ENCODE measurements at regions not wholly inside any gene's neighbourhood (a gene's known extent, or its start where the extent isn't known, plus 50 kb on each side); places are given as distances from the start of the nearest gene placed in this dataset.

DNA sequence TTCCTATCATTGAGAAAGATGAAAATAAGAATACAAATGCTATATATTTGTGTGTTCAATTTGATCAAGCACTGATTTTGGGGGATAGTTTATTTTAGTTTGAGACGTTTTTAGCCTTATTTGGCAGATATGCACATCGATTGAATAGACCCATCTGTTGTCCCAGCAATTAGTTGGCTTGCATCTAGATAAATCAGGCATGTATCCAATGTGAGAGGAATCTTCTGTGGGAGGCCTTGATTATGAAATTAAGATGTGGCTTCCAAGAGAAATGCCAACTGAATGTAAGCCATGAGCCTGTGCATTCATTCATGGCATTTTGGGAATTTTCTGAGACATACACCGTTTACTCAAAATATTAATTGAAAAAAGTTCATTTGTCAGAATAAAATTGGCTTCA, 623.1 kb downstream of the TECRL start:
- no peak for DNase-seq (ENCODE audit: insufficient read length, low spot score, missing footprints)
- H3K79me2 ChIP-seq (ENCODE audit: insufficient read depth, low read length): no peaks in the 10 kb centered on the region
- H3K4me2 ChIP-seq (ENCODE audit: insufficient read depth, low read length): no peak overlapping the region
- TF ChIP-seq, protein P1, sequence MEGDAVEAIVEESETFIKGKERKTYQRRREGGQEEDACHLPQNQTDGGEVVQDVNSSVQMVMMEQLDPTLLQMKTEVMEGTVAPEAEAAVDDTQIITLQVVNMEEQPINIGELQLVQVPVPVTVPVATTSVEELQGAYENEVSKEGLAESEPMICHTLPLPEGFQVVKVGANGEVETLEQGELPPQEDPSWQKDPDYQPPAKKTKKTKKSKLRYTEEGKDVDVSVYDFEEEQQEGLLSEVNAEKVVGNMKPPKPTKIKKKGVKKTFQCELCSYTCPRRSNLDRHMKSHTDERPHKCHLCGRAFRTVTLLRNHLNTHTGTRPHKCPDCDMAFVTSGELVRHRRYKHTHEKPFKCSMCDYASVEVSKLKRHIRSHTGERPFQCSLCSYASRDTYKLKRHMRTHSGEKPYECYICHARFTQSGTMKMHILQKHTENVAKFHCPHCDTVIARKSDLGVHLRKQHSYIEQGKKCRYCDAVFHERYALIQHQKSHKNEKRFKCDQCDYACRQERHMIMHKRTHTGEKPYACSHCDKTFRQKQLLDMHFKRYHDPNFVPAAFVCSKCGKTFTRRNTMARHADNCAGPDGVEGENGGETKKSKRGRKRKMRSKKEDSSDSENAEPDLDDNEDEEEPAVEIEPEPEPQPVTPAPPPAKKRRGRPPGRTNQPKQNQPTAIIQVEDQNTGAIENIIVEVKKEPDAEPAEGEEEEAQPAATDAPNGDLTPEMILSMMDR (IDR thresholded peaks at IDR 0.05; ENCODE audit: extremely low read depth, low read depth, low read length): no peak
- no peaks in the 10 kb centered on the region for H3K27me3 ChIP-seq (ENCODE audit: insufficient read depth, low read length)
- no peak overlapping the region for H3K4me3 ChIP-seq (ENCODE audit: insufficient read depth, low read length)
- no peaks in the 10 kb centered on the region for H3K9me3 ChIP-seq (ENCODE audit: low read depth, low read length)
- H3K4me1 ChIP-seq (ENCODE audit: insufficient read depth, low read length): no peaks in the 10 kb centered on the region
- H4K20me1 ChIP-seq (ENCODE audit: insufficient read depth, low read length): no peaks in the 10 kb centered on the region
- no peak overlapping the region for H2AFZ ChIP-seq (ENCODE audit: low read length)
- H3K36me3 ChIP-seq (ENCODE audit: insufficient read depth, low read length): no peaks in the 10 kb centered on the region
- no peak overlapping the region for H3K27ac ChIP-seq (ENCODE audit: low read depth, low read length)

DNA sequence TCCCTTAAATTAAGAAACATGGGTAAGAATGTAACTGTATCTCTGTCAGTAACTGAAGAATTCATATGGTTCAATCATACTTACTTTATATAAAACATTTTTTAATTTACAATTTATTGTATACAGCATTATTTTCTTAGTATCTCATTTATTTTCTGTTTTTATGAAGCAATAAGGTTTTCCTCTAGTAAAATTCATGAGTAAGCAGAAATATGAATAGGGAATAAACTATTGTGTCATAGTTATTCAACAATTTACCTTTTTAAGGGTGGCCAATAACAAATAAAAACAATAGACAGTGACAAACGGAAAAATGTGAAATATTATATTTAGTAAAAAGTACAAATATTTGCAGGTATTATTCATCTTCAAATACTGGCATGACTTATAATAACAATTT, 624.4 kb downstream of the TECRL start:
- DNase-seq (ENCODE audit: insufficient read length, low spot score, missing footprints): no peak
- no peaks in the 10 kb centered on the region for H4K20me1 ChIP-seq (ENCODE audit: insufficient read depth, low read length)
- H3K36me3 ChIP-seq (ENCODE audit: insufficient read depth, low read length): no peaks in the 10 kb centered on the region
- TF ChIP-seq, protein P1 (IDR thresholded peaks at IDR 0.05; ENCODE audit: extremely low read depth, low read depth, low read length): no peak
- no peak overlapping the region for H3K4me2 ChIP-seq (ENCODE audit: insufficient read depth, low read length)
- H3K4me1 ChIP-seq (ENCODE audit: insufficient read depth, low read length): no peaks in the 10 kb centered on the region
- H3K27me3 ChIP-seq (ENCODE audit: insufficient read depth, low read length): no peaks in the 10 kb centered on the region
- no peaks in the 10 kb centered on the region for H3K79me2 ChIP-seq (ENCODE audit: insufficient read depth, low read length)
- H3K27ac ChIP-seq (ENCODE audit: low read depth, low read length): no peak overlapping the region
- H3K4me3 ChIP-seq (ENCODE audit: insufficient read depth, low read length): no peak overlapping the region
- H2AFZ ChIP-seq (ENCODE audit: low read length): no peak overlapping the region
- no peaks in the 10 kb centered on the region for H3K9me3 ChIP-seq (ENCODE audit: low read depth, low read length)

DNA sequence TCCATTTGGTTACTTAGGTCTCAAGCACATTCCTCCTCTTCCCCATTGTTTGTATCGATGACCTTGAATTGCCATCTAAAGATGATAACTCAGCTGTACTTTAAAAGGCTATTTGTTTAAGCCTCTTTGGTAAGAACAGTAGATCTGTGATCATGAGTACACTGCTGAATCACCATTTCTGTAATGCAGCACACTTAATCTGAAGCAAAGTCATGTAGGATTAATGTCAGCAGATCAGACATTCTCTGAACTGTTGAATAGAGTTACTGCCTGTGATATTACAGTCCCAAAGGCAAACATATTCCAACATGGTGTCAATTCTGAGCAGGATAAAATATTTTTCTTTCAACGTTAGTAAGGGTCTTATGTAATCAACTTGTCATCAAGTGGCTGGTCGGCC, 631.6 kb downstream of the TECRL start:
- peaks cover 1% of the 10 kb centered on the region for H3K9me3 ChIP-seq (ENCODE audit: low read depth, low read length)
- DNase-seq (ENCODE audit: insufficient read length, low spot score, missing footprints): no peak
- H2AFZ ChIP-seq (ENCODE audit: low read length): no peak overlapping the region

DNA sequence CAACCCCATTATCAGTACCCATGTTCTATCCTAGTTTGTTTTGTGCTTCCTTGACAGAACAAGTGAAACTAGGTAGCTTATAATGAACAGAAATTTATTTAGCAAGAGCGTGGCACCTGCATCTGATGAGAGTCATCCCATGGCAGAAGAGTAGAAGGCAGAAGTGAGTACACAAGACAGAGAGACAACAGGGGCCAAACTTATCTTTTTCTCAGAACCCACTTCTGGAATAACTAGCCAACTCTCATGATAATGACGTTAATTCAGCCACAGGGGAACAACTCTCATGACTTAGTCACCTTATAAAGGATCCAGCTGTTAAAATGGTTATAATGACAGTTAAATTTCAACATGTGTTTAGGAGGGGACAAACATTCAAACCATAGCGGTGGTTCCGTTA, 644.9 kb downstream of the TECRL start:
- Histone ChIP-seq H3K4me3 (ENCODE audit: insufficient read depth, low read length) (no peak overlapping the region), H4K20me1 (ENCODE audit: insufficient read depth, low read length) (no peaks in the 10 kb centered on the region), H3K79me2 (ENCODE audit: insufficient read depth, low read length) (no peaks in the 10 kb centered on the region), H3K36me3 (ENCODE audit: insufficient read depth, low read length) (no peaks in the 10 kb centered on the region), H3K4me2 (ENCODE audit: insufficient read depth, low read length) (no peak overlapping the region), H3K9me3 (ENCODE audit: low read depth, low read length) (no peaks in the 10 kb centered on the region), H3K4me1 (ENCODE audit: insufficient read depth, low read length) (no peaks in the 10 kb centered on the region), H3K27me3 (ENCODE audit: insufficient read depth, low read length) (no peaks in the 10 kb centered on the region), H3K27ac (ENCODE audit: low read depth, low read length) (no peak overlapping the region), H2AFZ (ENCODE audit: low read length) (no peak overlapping the region)
- DNase-seq (ENCODE audit: insufficient read length, low spot score, missing footprints): no peak
- TF ChIP-seq, protein P1 (IDR thresholded peaks at IDR 0.05; ENCODE audit: extremely low read depth, low read depth, low read length): no peak

More for the DNA sequence above, 631.6 kb downstream of the TECRL start:
- H3K4me1 ChIP-seq (ENCODE audit: insufficient read depth, low read length): no peaks in the 10 kb centered on the region
- no peak overlapping the region for H3K27ac ChIP-seq (ENCODE audit: low read depth, low read length)
- H3K4me2 ChIP-seq (ENCODE audit: insufficient read depth, low read length): no peak overlapping the region
- no peaks in the 10 kb centered on the region for H4K20me1 ChIP-seq (ENCODE audit: insufficient read depth, low read length)
- H3K36me3 ChIP-seq (ENCODE audit: insufficient read depth, low read length): no peaks in the 10 kb centered on the region
- no peaks in the 10 kb centered on the region for H3K79me2 ChIP-seq (ENCODE audit: insufficient read depth, low read length)
- TF ChIP-seq, protein P1 (IDR thresholded peaks at IDR 0.05; ENCODE audit: extremely low read depth, low read depth, low read length): no peak
- no peak overlapping the region for H3K4me3 ChIP-seq (ENCODE audit: insufficient read depth, low read length)
- no peaks in the 10 kb centered on the region for H3K27me3 ChIP-seq (ENCODE audit: insufficient read depth, low read length)

All from osteoblast (primary cell).